ENCODE measurements at regions not wholly inside any gene's neighbourhood (a gene's known extent, or its start where the extent isn't known, plus 50 kb on each side); places are given as distances from the start of the nearest gene placed in this dataset.

GRCh38 chr3:25849641-25850385 lies 59.9 kb downstream of the OXSM start:
- no peak for TF ChIP-seq BRD4 (CRISPR knock-in tag; IDR thresholded peaks at IDR 0.05)
- no peak for TF ChIP-seq NR2C2 (CRISPR knock-in tag; IDR thresholded peaks at IDR 0.05; ENCODE audit: borderline replicate concordance)
- TF ChIP-seq HOMEZ (CRISPR knock-in tag; IDR thresholded peaks at IDR 0.05; ENCODE audit: low read depth), result no peak
- no peak for TF ChIP-seq ZNF441 (CRISPR knock-in tag; IDR thresholded peaks at IDR 0.05; ENCODE audit: borderline replicate concordance)

Measured in HepG2 (cell line).